Neuronal stem cell (in vitro differentiated cells): ENCODE measurements at regions not wholly inside any gene's neighbourhood (a gene's known extent, or its start where the extent isn't known, plus 50 kb on each side); places are given as distances from the start of the nearest gene placed in this dataset.

Source experiments
- DNase-seq: peaks from one replicate; pipeline ENCODE4 v3.0.0-alpha.2; 2013; ENCODE audit warnings: low spot score
- H2AFZ ChIP-seq: one replicate; pipeline ENCODE4 v1.6.1; 2013; ENCODE audit warnings: mild to moderate bottlenecking, low read length, inconsistent platforms
- H2AK5ac ChIP-seq: 2 replicates; pipeline ENCODE4 v1.6.1; 2013; ENCODE audit warnings: low read depth, mild to moderate bottlenecking, inconsistent platforms, low read length, moderate library complexity, mixed read lengths
- H2BK120ac ChIP-seq: 2 replicates; pipeline ENCODE4 v1.6.1; 2013; ENCODE audit warnings: low read depth, mild to moderate bottlenecking, inconsistent platforms, low read length, moderate library complexity, mixed read lengths
- H2BK12ac ChIP-seq: one replicate; pipeline ENCODE4 v1.6.1; 2013; ENCODE audit warnings: low read length, inconsistent platforms
- H2BK15ac ChIP-seq: 2 replicates; pipeline ENCODE4 v1.6.1; 2013; ENCODE audit warnings: mild to moderate bottlenecking, low read length, inconsistent platforms, mixed read lengths
- H2BK5ac ChIP-seq: one replicate; pipeline ENCODE4 v1.6.1; 2013; ENCODE audit warnings: inconsistent platforms, mild to moderate bottlenecking, low read length, moderate library complexity
- H3K14ac ChIP-seq: one replicate; pipeline ENCODE4 v1.6.1; 2013; ENCODE audit warnings: low read length, inconsistent platforms
- H3K18ac ChIP-seq: 2 replicates; pipeline ENCODE4 v1.6.1; 2013; ENCODE audit warnings: low read length, inconsistent platforms
- H3K23ac ChIP-seq: 2 replicates; pipeline ENCODE4 v1.6.1; 2013; ENCODE audit warnings: low read depth, mild to moderate bottlenecking, mixed read lengths, low read length, inconsistent platforms; ENCODE audit not compliant: poor library complexity
- H3K27ac ChIP-seq: replicated peaks from 3 replicates; pipeline ENCODE4 v1.5.1; 2013; ENCODE audit warnings: low read length, inconsistent platforms
- H3K27me3 ChIP-seq, 3 experiments: 2 replicates each; pipeline ENCODE4 v1.6.1; 2013; ENCODE audit warnings: low read length in 3 of 3, mild to moderate bottlenecking in 2 of 3, inconsistent platforms in 1 of 3, low read depth in 1 of 3, mixed read lengths in 1 of 3, moderate library complexity in 1 of 3; ENCODE audit not compliant: control insufficient read depth in 3 of 3, insufficient read depth in 3 of 3
- H3K36me3 ChIP-seq, 2 donors: replicated peaks in 1 of 2; 2 replicates each; pipeline ENCODE4 v1.6.1; 2013; ENCODE audit warnings: low read length in 2 of 2; ENCODE audit not compliant: control insufficient read depth in 2 of 2, insufficient read depth in 2 of 2
- H3K4ac ChIP-seq: 2 replicates; pipeline ENCODE4 v1.6.1; 2013; ENCODE audit warnings: inconsistent platforms, mild to moderate bottlenecking, low read length, moderate library complexity
- H3K4me1 ChIP-seq, 2 donors: 1 replicate in 1 of 2; 2 replicates in 1 of 2; pipeline ENCODE4 v1.6.1; 2013; ENCODE audit warnings: low read length in 2 of 2, low read depth in 1 of 2; ENCODE audit not compliant: control insufficient read depth in 2 of 2, insufficient read depth in 1 of 2
- H3K4me2 ChIP-seq: one replicate; pipeline ENCODE4 v1.6.1; 2013; ENCODE audit warnings: mild to moderate bottlenecking, low read length, inconsistent platforms; ENCODE audit not compliant: insufficient read depth, poor library complexity, severe bottlenecking
- H3K4me3 ChIP-seq, 2 donors: 2 replicates each; pipeline ENCODE4 v1.5.1; 2013; ENCODE audit warnings: low read length in 2 of 2, mild to moderate bottlenecking in 2 of 2, inconsistent platforms in 1 of 2, moderate library complexity in 1 of 2
- H3K79me1 ChIP-seq: one replicate; pipeline ENCODE4 v1.6.1; 2013; ENCODE audit warnings: low read depth, mild to moderate bottlenecking, inconsistent platforms, low read length, moderate library complexity
- H3K9ac ChIP-seq: one replicate; pipeline ENCODE4 v1.6.1; 2013; ENCODE audit warnings: mild to moderate bottlenecking, low read depth, low read length, inconsistent platforms; ENCODE audit not compliant: poor library complexity
- H3K9me3 ChIP-seq, 2 donors: replicated peaks in 1 of 2; 2 replicates each; pipeline versions ENCODE3 to v1.6.1; 2013; ENCODE audit warnings: low read length in 2 of 2, mild to moderate bottlenecking in 2 of 2, inconsistent platforms in 1 of 2, low read depth in 1 of 2, mixed read lengths in 1 of 2, moderate library complexity in 1 of 2; ENCODE audit not compliant: control insufficient read depth in 2 of 2, insufficient read depth in 1 of 2
- H4K8ac ChIP-seq: one replicate; pipeline ENCODE4 v1.6.1; 2013; ENCODE audit warnings: low read depth, mild to moderate bottlenecking, inconsistent platforms, low read length, moderate library complexity
- H4K91ac ChIP-seq: one replicate; pipeline ENCODE4 v1.6.1; 2013; ENCODE audit warnings: low read length, low read depth, mild to moderate bottlenecking, inconsistent platforms; ENCODE audit not compliant: poor library complexity
- WGBS, 2 donors: extraction: QIAGEN DNeasy Blood & Tissue Kit; methylation state at CpG; one replicate each; pipeline ENCODE4 v1.1.7; 2013; ENCODE audit warnings: missing lambda C conversion rate in 2 of 2, mixed read lengths in 1 of 2; ENCODE audit not compliant: insufficient read length in 2 of 2, insufficient replicate concordance in 1 of 2; ENCODE audit errors: extremely low coverage in 2 of 2; 5-methylcytosine and 5-hydroxymethylcytosine counted together

DNA sequence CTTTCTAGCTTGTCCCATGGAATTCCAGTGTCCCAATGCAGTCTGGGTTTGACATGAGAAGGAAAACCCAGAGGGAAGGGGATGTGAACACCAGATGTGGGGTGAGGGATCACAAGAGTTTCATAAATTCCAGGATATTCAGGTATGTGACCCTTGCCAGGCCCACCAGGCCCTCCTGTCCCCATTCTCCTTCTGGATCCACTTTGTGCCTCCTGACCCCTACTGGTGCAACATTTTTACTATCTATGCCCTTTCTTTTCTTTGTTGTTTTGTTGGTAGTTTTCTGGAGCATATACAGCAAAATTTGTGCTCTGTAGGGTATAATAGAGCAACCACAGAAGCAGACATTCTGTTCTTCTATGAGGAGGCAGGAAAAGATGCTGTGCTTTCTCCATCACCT lies 597.0 kb upstream of the GRAMD2B start:
- DNase-seq, result no peak
- H4K91ac ChIP-seq, result no peak overlapping the region
- no peak overlapping the region for H3K4me3 ChIP-seq
- H2BK15ac ChIP-seq, result no peak overlapping the region
- H3K4me2 ChIP-seq, result no peak overlapping the region
- no peak overlapping the region for H2BK12ac ChIP-seq
- H3K23ac ChIP-seq, result no peak overlapping the region
- H3K18ac ChIP-seq, result no peak overlapping the region
- no peak overlapping the region for H2BK120ac ChIP-seq
- H3K79me1 ChIP-seq, result no peaks in the 10 kb centered on the region
- no peaks in the 10 kb centered on the region for H3K36me3 ChIP-seq
- H3K27me3 ChIP-seq, result no peaks in the 10 kb centered on the region
- H3K9me3 ChIP-seq, result no peaks in the 10 kb centered on the region
- H2BK5ac ChIP-seq, result no peak overlapping the region
- no peak overlapping the region for H3K4ac ChIP-seq
- H2AK5ac ChIP-seq, result no peak overlapping the region
- no peak overlapping the region for H3K14ac ChIP-seq
- H3K27ac ChIP-seq, result no peak overlapping the region
- H4K8ac ChIP-seq, result no peak overlapping the region
- H3K9ac ChIP-seq, result no peak overlapping the region
- H2AFZ ChIP-seq, result no peak overlapping the region
- H3K4me1 ChIP-seq, result no peaks in the 10 kb centered on the region

DNA sequence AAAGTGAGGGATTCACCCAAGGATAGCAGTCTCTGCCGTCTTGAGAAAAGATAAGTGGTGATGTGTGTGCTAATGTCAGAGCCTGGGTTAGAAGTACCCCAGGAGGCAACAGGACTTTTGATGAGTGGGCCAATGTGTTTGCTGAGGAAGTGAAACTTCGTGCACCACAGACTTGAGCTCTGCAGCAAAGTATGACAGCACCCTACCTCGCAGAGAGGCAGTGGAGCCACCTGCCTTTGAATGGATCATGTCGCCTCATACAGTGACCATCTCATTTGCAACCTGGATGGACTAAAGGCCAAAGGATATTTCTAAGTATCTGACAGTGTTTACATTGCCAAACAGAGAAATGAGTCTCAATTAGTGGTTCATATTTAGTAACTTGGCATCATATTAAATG lies 593.9 kb upstream of the GRAMD2B start:
- no peak overlapping the region for H3K23ac ChIP-seq
- no peak overlapping the region for H3K18ac ChIP-seq
- H3K27me3 ChIP-seq, result no peaks in the 10 kb centered on the region
- H3K27ac ChIP-seq, result no peak overlapping the region
- H2AFZ ChIP-seq, result no peak overlapping the region
- H4K91ac ChIP-seq, result no peak overlapping the region
- no peaks in the 10 kb centered on the region for H3K9me3 ChIP-seq
- no CpG with 5 or more reads among the region's 4 CpGs for WGBS, 2 donors
- no peak overlapping the region for H2BK5ac ChIP-seq
- H2BK120ac ChIP-seq, result no peak overlapping the region
- H3K36me3 ChIP-seq, result no peaks in the 10 kb centered on the region
- H2AK5ac ChIP-seq, result no peak overlapping the region
- no peak overlapping the region for H3K4me3 ChIP-seq
- H2BK15ac ChIP-seq, result no peak overlapping the region
- H3K14ac ChIP-seq, result no peak overlapping the region
- no peak overlapping the region for H3K9ac ChIP-seq
- H2BK12ac ChIP-seq, result no peak overlapping the region
- peaks cover 0 to under 1% of the 10 kb centered on the region in 2 donors for H3K4me1 ChIP-seq
- no peak overlapping the region for H3K4me2 ChIP-seq
- no peaks in the 10 kb centered on the region for H3K79me1 ChIP-seq
- H4K8ac ChIP-seq, result no peak overlapping the region
- H3K4ac ChIP-seq, result no peak overlapping the region
- DNase-seq, result no peak

DNA sequence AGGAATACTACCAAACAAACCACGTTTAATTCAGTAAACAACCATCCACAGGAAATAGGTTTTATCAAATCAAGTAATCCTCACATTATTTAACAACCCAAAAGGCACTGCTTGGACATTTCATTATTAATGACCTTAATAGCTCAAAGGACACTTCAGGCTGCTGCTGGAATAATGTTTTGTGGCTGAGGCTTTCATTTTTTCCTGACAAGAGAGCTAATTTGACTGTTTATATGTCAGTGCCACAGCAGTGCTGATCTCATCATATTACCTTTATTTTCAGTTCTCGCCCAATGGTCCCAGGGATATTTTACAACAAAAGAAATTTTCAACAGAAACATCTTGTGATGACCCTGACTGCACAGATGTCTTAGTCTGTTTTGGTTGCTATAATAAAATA lies 589.8 kb upstream of the GRAMD2B start:
- Histone ChIP-seq H3K27me3 (no peaks in the 10 kb centered on the region), H3K18ac (no peak overlapping the region), H3K4me1 (peaks cover 0 to 10% of the 10 kb centered on the region in 2 donors), H3K36me3 (no peaks in the 10 kb centered on the region), H2BK120ac (no peak overlapping the region), H3K27ac (no peak overlapping the region), H2AFZ (no peak overlapping the region), H3K4ac (no peak overlapping the region), H3K14ac (no peak overlapping the region), H4K8ac (no peak overlapping the region), H2BK12ac (no peak overlapping the region), H3K79me1 (no peaks in the 10 kb centered on the region), H3K4me3 (no peak overlapping the region), H3K9ac (no peak overlapping the region), H4K91ac (no peak overlapping the region), H2BK15ac (no peak overlapping the region), H2BK5ac (no peak overlapping the region), H2AK5ac (no peak overlapping the region), H3K9me3 (no peaks in the 10 kb centered on the region), H3K4me2 (no peak overlapping the region), H3K23ac (no peak overlapping the region)
- no CpG with 5 or more reads among the region's 2 CpGs for WGBS, 2 donors
- no peak for DNase-seq

DNA sequence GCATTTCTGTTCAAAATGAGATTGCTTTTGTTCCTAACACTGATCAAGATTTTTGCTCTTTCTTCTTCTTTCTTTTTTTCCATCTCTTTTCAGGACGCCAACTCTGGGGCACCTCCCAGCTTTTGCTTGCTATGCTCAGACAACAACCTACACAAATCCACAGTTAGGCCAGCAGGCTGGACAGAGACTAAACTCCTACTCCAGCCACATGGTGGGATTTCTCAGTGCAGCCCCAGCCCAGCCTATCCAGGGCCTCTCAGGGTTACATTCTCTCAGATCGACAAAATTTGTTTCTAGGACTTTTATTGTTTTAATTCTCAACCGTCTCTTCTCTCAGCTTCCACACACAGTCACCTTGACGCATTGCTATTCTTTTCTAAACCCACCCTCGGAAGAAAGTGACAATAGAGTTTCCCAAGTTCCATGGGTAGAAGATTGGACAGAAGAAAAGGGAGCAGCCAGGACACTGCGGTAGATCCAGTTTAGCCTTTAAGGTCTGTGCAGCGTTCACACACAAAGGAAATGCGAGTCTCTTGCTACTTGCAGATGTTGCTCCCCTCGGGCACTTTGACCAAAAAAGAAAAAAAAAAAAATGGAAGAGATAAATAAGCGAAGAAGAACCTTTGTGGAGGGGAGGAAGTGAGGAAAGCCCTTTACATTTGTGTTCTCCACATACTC lies 588.6 kb upstream of the GRAMD2B start:
- Histone ChIP-seq H4K91ac (no peak overlapping the region), H4K8ac (no peak overlapping the region), H3K4me3 (no peak overlapping the region), H2AK5ac (no peak overlapping the region), H2BK5ac (no peak overlapping the region), H3K4me1 (peaks cover 0 to 10% of the 10 kb centered on the region in 2 donors), H3K9ac (no peak overlapping the region), H2BK120ac (no peak overlapping the region), H3K9me3 (no peaks in the 10 kb centered on the region), H3K18ac (no peak overlapping the region), H3K79me1 (no peaks in the 10 kb centered on the region), H3K4ac (no peak overlapping the region), H3K27me3 (no peaks in the 10 kb centered on the region), H3K23ac (no peak overlapping the region), H2BK12ac (no peak overlapping the region), H3K4me2 (no peak overlapping the region), H3K36me3 (no peaks in the 10 kb centered on the region), H2AFZ (peak overlapping the region; percentile 8), H2BK15ac (no peak overlapping the region), H3K27ac (no peak overlapping the region), H3K14ac (no peak overlapping the region)
- DNase-seq, result peak; percentile 1
- WGBS, 2 donors, result no CpG with 5 or more reads among the region's 10 CpGs
